Chondrocyte (in vitro differentiated cells): ENCODE measurements at regions not wholly inside any gene's neighbourhood (a gene's known extent, or its start where the extent isn't known, plus 50 kb on each side); places are given as distances from the start of the nearest gene placed in this dataset.
A peak's percentile ranks its signal among the peaks of the same experiment; 100 is the strongest.

ENCODE experiments used
- DNase-seq: peaks from one replicate; pipeline ENCODE4 v3.0.0; 2021; ENCODE audit warnings: mixed read lengths, low spot score
- H3K27ac Mint-ChIP-seq: one replicate; pipeline ENCODE4 v1.8.0; 2021; ENCODE audit warnings: mild to moderate bottlenecking, moderate library complexity, mixed read lengths; ENCODE audit not compliant: unreplicated experiment
- H3K27me3 Mint-ChIP-seq: 2 replicates; pipeline ENCODE4 v1.8.0; 2021; ENCODE audit warnings: low read depth, mixed read lengths
- H3K36me3 Mint-ChIP-seq: 2 replicates; pipeline ENCODE4 v1.8.0; 2021; ENCODE audit warnings: low read depth, mixed read lengths
- H3K4me1 Mint-ChIP-seq: 2 replicates; pipeline ENCODE4 v1.8.0; 2021; ENCODE audit warnings: low read depth, mild to moderate bottlenecking, mixed read lengths
- H3K4me3 Mint-ChIP-seq: one replicate; pipeline ENCODE4 v1.8.0; 2021; ENCODE audit warnings: mild to moderate bottlenecking, moderate library complexity, mixed read lengths; ENCODE audit not compliant: unreplicated experiment
- H3K9me3 Mint-ChIP-seq: 2 replicates; pipeline ENCODE4 v1.8.0; 2021; ENCODE audit warnings: low read depth, mixed read lengths
- CTCF ChIP-seq: fragments of 200-600 bp; sonication (generic); IDR thresholded peaks from 2 replicates; pipeline ENCODE4 v1.5.0; 2021; ENCODE audit warnings: antibody characterized with exemption, mild to moderate bottlenecking, moderate library complexity

DNA sequence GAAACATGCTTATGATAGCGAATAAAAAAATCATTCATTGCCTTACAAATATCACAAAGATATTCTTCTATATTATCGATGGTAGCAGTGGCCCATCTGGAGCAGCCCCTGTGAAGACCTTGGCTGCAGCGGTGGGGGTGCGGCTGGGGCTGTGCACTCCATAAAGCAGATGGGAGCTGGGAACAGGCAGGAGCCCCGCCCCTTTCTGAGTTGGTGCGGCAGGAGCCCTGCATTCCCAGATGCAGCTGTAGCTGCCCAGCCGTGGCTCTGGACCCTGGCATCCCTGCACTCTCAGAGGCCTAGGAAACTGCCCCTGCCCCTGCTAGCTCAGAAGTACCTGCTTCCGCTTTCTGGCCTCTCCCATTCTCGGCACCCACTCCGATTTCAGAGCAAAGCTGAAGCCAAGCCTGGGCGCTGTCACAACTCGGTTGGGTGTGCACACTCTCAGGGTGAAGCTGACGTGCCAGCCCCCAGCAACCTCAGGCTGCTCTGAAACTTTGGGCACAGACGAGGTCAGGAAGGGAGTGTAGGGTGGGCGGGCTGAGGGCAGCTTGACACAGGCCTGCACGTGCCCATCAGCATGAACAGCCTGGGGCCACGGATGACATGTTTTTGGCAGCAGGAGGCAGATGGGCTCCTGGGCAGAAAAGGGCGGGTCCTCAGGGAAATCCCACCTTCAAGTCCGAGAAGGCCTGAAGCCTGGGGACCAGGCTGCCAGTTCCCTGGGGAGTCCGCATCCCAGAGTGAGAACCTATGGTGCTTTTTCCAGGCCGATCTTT, 1440.8 kb upstream of the ACO1 start:
- H3K27ac Mint-ChIP-seq: no peak overlapping the region
- no peaks in the 10 kb centered on the region for H3K27me3 Mint-ChIP-seq
- no peaks in the 10 kb centered on the region for H3K36me3 Mint-ChIP-seq
- no peaks in the 10 kb centered on the region for H3K4me1 Mint-ChIP-seq
- peak; percentile 74 for DNase-seq
- no peak for TF ChIP-seq CTCF
- peaks cover 13% of the 10 kb centered on the region for H3K9me3 Mint-ChIP-seq
- H3K4me3 Mint-ChIP-seq: no peak overlapping the region

DNA sequence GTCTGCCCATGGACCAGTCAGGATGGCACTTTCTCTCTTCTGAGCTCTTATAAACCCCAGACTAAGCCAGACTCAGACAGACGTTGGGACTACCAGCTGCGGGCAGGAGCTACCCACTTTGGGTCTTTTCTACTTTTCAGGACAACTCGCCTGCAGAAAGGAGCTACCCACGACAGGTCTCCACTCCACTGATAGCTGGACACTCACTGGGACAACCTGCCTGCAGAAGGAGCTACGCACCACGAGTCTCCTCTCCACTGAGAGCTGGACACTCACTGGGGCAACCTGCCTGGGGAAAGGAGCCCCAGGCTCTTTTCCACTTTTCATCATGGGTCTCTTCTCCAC, 1440.2 kb upstream of the ACO1 start:
- Mint-ChIP-seq H3K27ac (no peak overlapping the region), H3K9me3 (peaks cover 17% of the 10 kb centered on the region), H3K36me3 (no peaks in the 10 kb centered on the region), H3K4me3 (no peak overlapping the region), H3K27me3 (no peaks in the 10 kb centered on the region), H3K4me1 (no peaks in the 10 kb centered on the region)
- TF ChIP-seq CTCF: no peak
- peak; percentile 34 for DNase-seq

GRCh38 chr9:30944741-30945280, 1439.6 kb upstream of the ACO1 start:
- no peak for TF ChIP-seq CTCF
- Mint-ChIP-seq H3K4me1 (no peaks in the 10 kb centered on the region), H3K36me3 (no peaks in the 10 kb centered on the region), H3K27me3 (no peaks in the 10 kb centered on the region), H3K27ac (no peak overlapping the region), H3K9me3 (peaks cover 17% of the 10 kb centered on the region), H3K4me3 (no peak overlapping the region)
- peak; percentile 66 for DNase-seq

- DNase-seq: no peak
- Mint-ChIP-seq H3K27ac (no peak overlapping the region), H3K27me3 (peaks cover 3% of the 10 kb centered on the region), H3K4me3 (no peak overlapping the region), H3K9me3 (peaks cover 7% of the 10 kb centered on the region), H3K4me1 (no peaks in the 10 kb centered on the region), H3K36me3 (no peaks in the 10 kb centered on the region)
- TF ChIP-seq CTCF: no peak
Observed at GRCh38 chr9:30964332-30964731, 1420.1 kb upstream of the ACO1 start.

DNA sequence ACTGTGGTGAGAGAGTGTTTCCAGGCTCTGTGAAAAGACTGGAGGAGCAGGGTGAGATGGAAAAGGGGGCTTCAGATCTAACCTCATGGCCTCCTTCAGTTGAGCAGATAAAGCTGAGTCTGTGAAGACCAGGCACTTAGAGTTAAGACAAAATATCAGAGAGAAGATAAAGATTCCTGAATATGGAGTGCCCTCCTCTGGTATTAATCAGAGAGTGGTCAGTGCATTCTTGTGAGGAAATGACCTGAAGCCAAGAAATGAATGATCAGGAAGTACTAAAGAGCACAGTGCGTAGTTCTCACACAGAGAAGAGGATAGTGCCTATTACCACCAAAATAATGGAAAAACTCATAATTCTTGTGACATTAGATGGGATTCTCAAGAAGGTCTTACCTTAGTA, 1417.0 kb upstream of the ACO1 start:
- Mint-ChIP-seq H3K4me1 (no peaks in the 10 kb centered on the region), H3K27me3 (peaks cover 3% of the 10 kb centered on the region), H3K36me3 (no peaks in the 10 kb centered on the region), H3K9me3 (peaks cover 7% of the 10 kb centered on the region), H3K4me3 (no peak overlapping the region), H3K27ac (no peak overlapping the region)
- DNase-seq: no peak
- peak; percentile 25 for TF ChIP-seq CTCF
